C4-2B (cell line): ENCODE measurements at regions not wholly inside any gene's neighbourhood (a gene's known extent, or its start where the extent isn't known, plus 50 kb on each side); places are given as distances from the start of the nearest gene placed in this dataset.

Source experiments
- ZFX ChIP-seq: fragments of 450-650 bp; IDR thresholded peaks from 2 replicates; pipeline ENCODE4 v1.6.1; 2017
- TF ChIP-seq, protein P1 (sequence below): fragments of 450-650 bp; conservative IDR thresholded peaks from 2 replicates; pipeline ENCODE4 v1.5.1; 2017; ENCODE audit warnings: mild to moderate bottlenecking

- TF ChIP-seq, protein P1, sequence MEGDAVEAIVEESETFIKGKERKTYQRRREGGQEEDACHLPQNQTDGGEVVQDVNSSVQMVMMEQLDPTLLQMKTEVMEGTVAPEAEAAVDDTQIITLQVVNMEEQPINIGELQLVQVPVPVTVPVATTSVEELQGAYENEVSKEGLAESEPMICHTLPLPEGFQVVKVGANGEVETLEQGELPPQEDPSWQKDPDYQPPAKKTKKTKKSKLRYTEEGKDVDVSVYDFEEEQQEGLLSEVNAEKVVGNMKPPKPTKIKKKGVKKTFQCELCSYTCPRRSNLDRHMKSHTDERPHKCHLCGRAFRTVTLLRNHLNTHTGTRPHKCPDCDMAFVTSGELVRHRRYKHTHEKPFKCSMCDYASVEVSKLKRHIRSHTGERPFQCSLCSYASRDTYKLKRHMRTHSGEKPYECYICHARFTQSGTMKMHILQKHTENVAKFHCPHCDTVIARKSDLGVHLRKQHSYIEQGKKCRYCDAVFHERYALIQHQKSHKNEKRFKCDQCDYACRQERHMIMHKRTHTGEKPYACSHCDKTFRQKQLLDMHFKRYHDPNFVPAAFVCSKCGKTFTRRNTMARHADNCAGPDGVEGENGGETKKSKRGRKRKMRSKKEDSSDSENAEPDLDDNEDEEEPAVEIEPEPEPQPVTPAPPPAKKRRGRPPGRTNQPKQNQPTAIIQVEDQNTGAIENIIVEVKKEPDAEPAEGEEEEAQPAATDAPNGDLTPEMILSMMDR = no peak
- no peak for TF ChIP-seq ZFX
Measured at GRCh38 chr2:7953195-7953594, 728.7 kb upstream of the ID2 start.
